ENCODE measurements at regions not wholly inside any gene's neighbourhood (a gene's known extent, or its start where the extent isn't known, plus 50 kb on each side); places are given as distances from the start of the nearest gene placed in this dataset.

DNA sequence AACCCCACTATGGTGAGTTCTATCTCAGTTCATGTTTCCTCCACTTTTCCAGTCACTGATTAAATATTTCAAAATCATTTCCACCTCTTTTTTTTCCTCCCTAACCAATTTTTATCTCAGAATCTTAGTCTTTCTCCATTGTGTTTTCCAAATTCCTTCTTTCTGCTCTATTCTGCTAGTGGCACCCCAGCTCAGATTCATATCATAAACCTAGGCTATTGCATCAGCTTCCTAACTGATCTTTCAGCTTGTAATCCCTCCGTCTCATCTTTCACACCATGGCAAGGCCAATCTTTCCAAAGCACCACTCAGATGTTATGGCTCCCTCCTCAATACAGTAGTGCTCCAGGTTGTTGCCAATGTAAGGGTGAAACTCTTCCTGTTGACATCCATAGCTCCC lies 631.9 kb downstream of the PLPP3 start (continued):
- no peak for TF ChIP-seq FLYWCH1 (CRISPR knock-in tag; IDR thresholded peaks at IDR 0.05)
- no peak for TF ChIP-seq MAFG (CRISPR knock-in tag; IDR thresholded peaks at IDR 0.05)
- TF ChIP-seq ZNF292 (CRISPR knock-in tag; IDR thresholded peaks at IDR 0.05; ENCODE audit: borderline replicate concordance, low read depth): no peak
- no peak for TF ChIP-seq RBFOX2 (IDR thresholded peaks at IDR 0.05; ENCODE audit: low read depth, low read length)
- TF ChIP-seq ZNF749 (CRISPR knock-in tag; IDR thresholded peaks at IDR 0.05; ENCODE audit: borderline replicate concordance): no peak
- no peak for TF ChIP-seq GATAD2A (CRISPR knock-in tag; IDR thresholded peaks at IDR 0.05)
- TF ChIP-seq GPN1 (CRISPR knock-in tag; IDR thresholded peaks at IDR 0.05; ENCODE audit: borderline replicate concordance): no peak

DNA sequence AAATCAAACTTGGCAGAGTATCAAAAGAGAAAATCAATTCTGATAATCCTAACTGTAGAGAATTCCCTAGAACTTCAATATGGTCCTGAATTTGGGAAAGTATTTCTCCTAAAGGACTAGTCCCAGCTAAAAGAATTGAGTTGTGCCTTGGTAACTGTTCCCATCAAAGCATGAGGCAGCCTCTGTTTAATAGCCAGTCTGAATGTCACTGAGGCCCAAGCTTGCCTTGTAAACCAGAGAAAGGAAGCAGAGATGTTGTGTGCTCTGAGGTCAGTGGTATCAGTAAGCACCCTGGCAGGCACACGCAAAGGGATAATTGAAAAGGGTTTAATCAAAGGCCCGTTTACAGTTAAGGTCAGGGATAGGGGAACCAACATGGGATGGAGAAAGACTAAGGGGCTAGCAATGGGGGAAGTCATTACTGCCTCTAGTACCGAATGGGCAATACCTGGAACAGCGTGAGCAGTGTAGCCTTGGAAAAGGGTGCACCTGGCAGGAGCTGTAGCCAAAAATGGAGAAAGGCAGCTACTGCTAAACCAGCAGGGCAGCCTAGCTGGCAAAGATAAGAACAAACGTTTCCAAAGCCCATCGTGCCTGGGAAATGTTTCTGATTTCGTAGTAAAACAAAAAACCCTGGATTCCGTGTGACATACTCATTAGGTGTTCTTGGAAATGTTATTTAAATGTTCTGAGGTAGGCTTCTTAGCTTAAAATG lies 635.5 kb downstream of the PLPP3 start:
- DNase-seq (ENCODE audit: low spot score): no peak
- WGBS (ENCODE audit: low lambda C conversion rate): 3% methylated on average over 8 of the region's 8 CpGs
- intact Hi-C loops (cut with micrococcal nuclease; ENCODE audit: unreplicated experiment): no loop called here
- no peak overlapping the region for H3K4me3 ChIP-seq (replicated peaks in 1 of 3; ENCODE audit: insufficient read depth in 1 of 3, low read depth in 2 of 3, low read length in 3 of 3)
- H3K4me1 ChIP-seq (ENCODE audit: insufficient read depth, low read length): no peaks in the 10 kb centered on the region
- no peak for ATAC-seq
- TF ChIP-seq ZNF292 (CRISPR knock-in tag; IDR thresholded peaks at IDR 0.05; ENCODE audit: borderline replicate concordance, low read depth) (no peak), RFX1 (IDR thresholded peaks at IDR 0.05) (no peak), SAP130 (CRISPR knock-in tag; IDR thresholded peaks at IDR 0.05; ENCODE audit: low read depth) (no peak), ZSCAN25 (CRISPR knock-in tag; IDR thresholded peaks at IDR 0.05) (no peak), SRSF1 (optimal IDR thresholded peaks at IDR 0.05; ENCODE audit: low read depth, low read length) (no peak), CBFB (CRISPR knock-in tag; IDR thresholded peaks at IDR 0.05) (no peak)
- TF ChIP-seq, protein P1, sequence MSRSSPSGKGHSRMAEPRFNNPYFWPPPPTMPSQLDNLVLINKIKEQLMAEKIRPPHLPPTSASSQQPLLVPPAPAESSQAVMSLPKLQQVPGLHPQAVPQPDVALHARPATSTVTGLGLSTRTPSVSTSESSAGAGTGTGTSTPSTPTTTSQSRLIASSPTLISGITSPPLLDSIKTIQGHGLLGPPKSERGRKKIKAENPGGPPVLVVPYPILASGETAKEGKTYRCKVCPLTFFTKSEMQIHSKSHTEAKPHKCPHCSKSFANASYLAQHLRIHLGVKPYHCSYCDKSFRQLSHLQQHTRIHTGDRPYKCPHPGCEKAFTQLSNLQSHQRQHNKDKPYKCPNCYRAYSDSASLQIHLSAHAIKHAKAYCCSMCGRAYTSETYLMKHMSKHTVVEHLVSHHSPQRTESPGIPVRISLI (CRISPR knock-in tag; IDR thresholded peaks at IDR 0.05; ENCODE audit: borderline replicate concordance): no peak
- TF ChIP-seq, protein P2, sequence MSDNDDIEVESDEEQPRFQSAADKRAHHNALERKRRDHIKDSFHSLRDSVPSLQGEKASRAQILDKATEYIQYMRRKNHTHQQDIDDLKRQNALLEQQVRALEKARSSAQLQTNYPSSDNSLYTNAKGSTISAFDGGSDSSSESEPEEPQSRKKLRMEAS (IDR thresholded peaks at IDR 0.05): no peak
- H3K9ac ChIP-seq (ENCODE audit: insufficient read depth, low read depth, low read length): no peak overlapping the region
- no peaks in the 10 kb centered on the region for H3K79me2 ChIP-seq (ENCODE audit: insufficient read depth, low read length)
- FAIRE-seq: no peak
- H3K9me3 ChIP-seq (ENCODE audit: low read length): no peaks in the 10 kb centered on the region
- H4K20me1 ChIP-seq (ENCODE audit: insufficient read depth, low read length): no peaks in the 10 kb centered on the region
- H3K36me3 ChIP-seq (replicated peaks in 1 of 2; ENCODE audit: control insufficient read depth in 1 of 2, insufficient read depth in 2 of 2, low read length in 2 of 2): no peaks in the 10 kb centered on the region
- H2AFZ ChIP-seq (ENCODE audit: low read length): no peak overlapping the region
- POLR2A ChIA-PET: no interaction called here
- no peaks in the 10 kb centered on the region for H3K27me3 ChIP-seq (ENCODE audit: control insufficient read depth in 1 of 2, insufficient read depth in 2 of 2, low read length in 2 of 2)
- no peak overlapping the region for H3K4me2 ChIP-seq (ENCODE audit: low read depth, low read length)
- in situ Hi-C loops (cut with HindIII; ENCODE audit: extremely low pct_ligation_motif_present, low pct_unique_long_range_greater_than_20kb): no loop called here
- H3K27ac ChIP-seq (ENCODE audit: extremely low read length, insufficient read depth, low read length): no peak overlapping the region
- CTCF ChIA-PET (ENCODE audit: low intra/inter-chr PET ratio, low total read pairs): no interaction called here
- BruUV-seq (replicated peaks): no TSS peak
